ENCODE measurements at regions not wholly inside any gene's neighbourhood (a gene's known extent, or its start where the extent isn't known, plus 50 kb on each side); places are given as distances from the start of the nearest gene placed in this dataset.

DNA sequence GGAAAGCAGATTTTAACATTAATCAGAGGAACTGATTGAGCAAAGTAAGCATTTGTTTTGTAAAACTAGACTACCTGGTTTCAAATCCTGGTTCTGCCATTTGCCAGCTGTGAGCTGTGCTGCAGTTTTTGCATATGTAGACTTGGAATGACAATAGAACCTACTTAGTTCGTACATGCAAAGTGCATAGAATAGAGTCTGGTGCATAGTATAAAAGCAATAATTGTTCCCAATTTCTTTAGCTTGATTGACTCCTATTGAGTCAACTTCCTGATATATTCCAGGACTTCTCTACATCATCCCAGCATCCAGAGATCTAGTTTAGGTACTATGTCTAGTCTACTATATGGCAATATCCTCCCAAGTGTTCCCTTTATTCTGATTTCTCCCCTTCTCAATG lies 144.4 kb upstream of the FGGY start:
- DNase-seq (ENCODE audit: low spot score), result no peak
- Mint-ChIP-seq H3K4me3 (ENCODE audit: unreplicated experiment) (no peak overlapping the region), H3K9me3 (ENCODE audit: low read depth) (no peaks in the 10 kb centered on the region), H3K27me3 (ENCODE audit: low read depth) (no peaks in the 10 kb centered on the region), H3K36me3 (ENCODE audit: low read depth) (no peaks in the 10 kb centered on the region), H3K4me1 (ENCODE audit: low read depth) (peaks cover 51% of the 10 kb centered on the region), H3K27ac (ENCODE audit: unreplicated experiment) (no peak overlapping the region)
- no peak for TF ChIP-seq CTCF (IDR thresholded peaks at IDR 0.05)

DNA sequence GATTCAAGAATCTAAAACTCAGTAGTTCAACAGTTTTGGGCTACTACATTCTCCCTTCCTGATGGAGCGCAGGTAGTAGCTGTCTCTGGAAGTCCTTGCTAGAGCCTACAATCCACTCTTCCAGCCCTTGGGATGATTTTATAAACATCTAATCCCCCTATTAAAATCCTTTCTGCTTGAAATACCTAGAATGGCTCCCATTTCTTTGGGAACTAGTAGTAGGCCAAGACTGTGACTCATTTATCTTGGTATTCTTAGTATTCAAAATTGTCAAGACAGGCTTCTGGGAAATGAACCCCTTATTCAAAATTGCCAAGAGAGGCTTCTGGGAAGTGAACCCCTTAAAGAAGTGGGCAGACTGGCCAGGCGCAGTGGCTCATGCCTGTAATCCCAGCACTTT lies 142.5 kb upstream of the FGGY start:
- Mint-ChIP-seq H3K4me1 (ENCODE audit: low read depth) (peaks cover 51% of the 10 kb centered on the region), H3K9me3 (ENCODE audit: low read depth) (peaks cover 7% of the 10 kb centered on the region), H3K27ac (ENCODE audit: unreplicated experiment) (no peak overlapping the region), H3K4me3 (ENCODE audit: unreplicated experiment) (no peak overlapping the region), H3K36me3 (ENCODE audit: low read depth) (peaks cover 1% of the 10 kb centered on the region), H3K27me3 (ENCODE audit: low read depth) (no peaks in the 10 kb centered on the region)
- no peak for TF ChIP-seq CTCF (IDR thresholded peaks at IDR 0.05)
- DNase-seq (ENCODE audit: low spot score), result no peak

DNA sequence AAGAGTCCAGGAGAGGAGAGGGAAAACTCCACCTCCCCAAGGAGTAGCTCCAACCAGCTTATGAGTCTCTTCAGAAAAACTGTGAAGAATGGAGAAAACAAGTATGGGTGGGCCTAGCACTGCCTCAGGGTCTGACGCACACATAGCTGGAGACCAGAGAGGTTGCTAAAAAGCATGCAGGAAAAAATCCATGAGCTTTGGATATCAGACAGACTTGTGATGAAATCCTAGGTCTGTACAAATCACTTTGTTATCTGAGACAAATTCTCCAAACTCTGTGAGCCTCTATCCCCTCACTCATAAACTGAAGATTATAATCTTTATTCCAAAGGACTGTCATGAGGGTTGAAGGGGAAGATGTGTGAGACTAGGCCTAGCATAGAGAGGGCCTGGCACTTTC lies 141.5 kb upstream of the FGGY start:
- peaks cover 7% of the 10 kb centered on the region for H3K9me3 Mint-ChIP-seq (ENCODE audit: low read depth)
- no peak for TF ChIP-seq CTCF (IDR thresholded peaks at IDR 0.05)
- H3K36me3 Mint-ChIP-seq (ENCODE audit: low read depth), result peaks cover 1% of the 10 kb centered on the region
- peaks cover 46% of the 10 kb centered on the region for H3K4me1 Mint-ChIP-seq (ENCODE audit: low read depth)
- no peak for DNase-seq (ENCODE audit: low spot score)
- H3K27ac Mint-ChIP-seq (ENCODE audit: unreplicated experiment), result no peak overlapping the region
- no peak overlapping the region for H3K4me3 Mint-ChIP-seq (ENCODE audit: unreplicated experiment)
- no peaks in the 10 kb centered on the region for H3K27me3 Mint-ChIP-seq (ENCODE audit: low read depth)

DNA sequence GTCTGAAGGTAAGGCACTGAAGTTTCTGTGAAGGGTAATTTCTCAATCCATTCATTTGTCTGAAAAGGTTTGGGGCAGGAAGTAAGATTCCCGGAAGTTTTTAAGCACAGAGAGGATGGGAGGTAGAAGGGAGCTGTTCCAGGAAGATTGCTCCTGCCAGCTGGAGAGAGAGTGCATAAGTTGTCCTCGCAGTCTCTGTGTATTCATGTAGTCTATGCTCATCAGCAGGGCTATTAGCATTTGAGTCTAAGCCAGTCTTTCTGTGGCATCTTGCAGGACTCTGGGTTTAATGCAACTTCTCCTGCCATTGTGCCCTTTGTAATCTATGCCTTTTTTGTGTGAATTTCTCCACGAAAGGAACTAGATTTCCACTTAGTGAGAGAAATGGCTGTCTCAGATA lies 140.8 kb upstream of the FGGY start:
- no peak for DNase-seq (ENCODE audit: low spot score)
- Mint-ChIP-seq H3K4me3 (ENCODE audit: unreplicated experiment) (no peak overlapping the region), H3K4me1 (ENCODE audit: low read depth) (peaks cover 41% of the 10 kb centered on the region), H3K27ac (ENCODE audit: unreplicated experiment) (peak overlapping the region; percentile 74), H3K9me3 (ENCODE audit: low read depth) (peaks cover 7% of the 10 kb centered on the region), H3K36me3 (ENCODE audit: low read depth) (peaks cover 1% of the 10 kb centered on the region), H3K27me3 (ENCODE audit: low read depth) (no peaks in the 10 kb centered on the region)
- no peak for TF ChIP-seq CTCF (IDR thresholded peaks at IDR 0.05)

- Mint-ChIP-seq H3K4me3 (ENCODE audit: unreplicated experiment) (no peak overlapping the region), H3K9me3 (ENCODE audit: low read depth) (peaks cover 7% of the 10 kb centered on the region), H3K27me3 (ENCODE audit: low read depth) (no peaks in the 10 kb centered on the region), H3K4me1 (ENCODE audit: low read depth) (peaks cover 41% of the 10 kb centered on the region), H3K27ac (ENCODE audit: unreplicated experiment) (peak overlapping the region; percentile 49), H3K36me3 (ENCODE audit: low read depth) (peaks cover 1% of the 10 kb centered on the region)
- DNase-seq (ENCODE audit: low spot score), result no peak
- no peak for TF ChIP-seq CTCF (IDR thresholded peaks at IDR 0.05)
These were observed 140.2 kb upstream of the FGGY start for GRCh38 chr1:59156526-59157199.
